Activated CD8-positive, alpha-beta T cell treated with anti-CD3 and anti-CD28 coated beads, Interleukin-2, amount 10 ng/mL, durations not matched to agents 7 days and 5 days (primary cell): ENCODE measurements at regions not wholly inside any gene's neighbourhood (a gene's known extent, or its start where the extent isn't known, plus 50 kb on each side); places are given as distances from the start of the nearest gene placed in this dataset.

Experiments used
- ATAC-seq: fragments of 150-1000 bp; cut with Tn5 transposase; one replicate; pipeline ENCODE4 v1.10.0; 2021; ENCODE audit warnings: moderate library complexity
- CTCF ChIA-PET: fragments of 350-600 bp; sonication (Branson Sonifier 250); formaldehyde crosslinking; loops from one replicate; lab custom pipeline; 2021; ENCODE audit warnings: antibody characterized with exemption; lab: Charles Lee
- POLR2A ChIA-PET: fragments of 350-600 bp; sonication (Branson Sonifier 250); formaldehyde crosslinking; loops from one replicate; lab custom pipeline; 2021; ENCODE audit warnings: antibody characterized with exemption; lab: Charles Lee
- DNase-seq: peaks from one replicate; pipeline ENCODE4 v3.0.0-alpha.2; 2020
- H3K27ac Mint-ChIP-seq: one replicate; pipeline ENCODE4 v1.8.0; 2021; ENCODE audit warnings: mild to moderate bottlenecking, mixed read lengths
- H3K27me3 Mint-ChIP-seq: one replicate; pipeline ENCODE4 v1.8.0; 2021; ENCODE audit warnings: low read depth, mixed read lengths
- H3K36me3 Mint-ChIP-seq: one replicate; pipeline ENCODE4 v1.8.0; 2021; ENCODE audit warnings: low read depth, mixed read lengths
- H3K4me1 Mint-ChIP-seq: one replicate; pipeline ENCODE4 v1.8.0; 2021; ENCODE audit warnings: low read depth, mixed read lengths
- H3K4me3 Mint-ChIP-seq: one replicate; pipeline ENCODE4 v1.8.0; 2021; ENCODE audit warnings: mild to moderate bottlenecking, mixed read lengths
- H3K9me3 Mint-ChIP-seq: one replicate; pipeline ENCODE4 v1.8.0; 2022; ENCODE audit warnings: mixed read lengths; ENCODE audit not compliant: insufficient read depth

- Mint-ChIP-seq H3K4me1 (no peaks in the 10 kb centered on the region), H3K27me3 (no peaks in the 10 kb centered on the region), H3K9me3 (peaks cover 13% of the 10 kb centered on the region), H3K4me3 (no peak overlapping the region), H3K27ac (no peak overlapping the region), H3K36me3 (no peaks in the 10 kb centered on the region)
- ChIA-PET POLR2A (no interaction called here), CTCF (no interaction called here)
- ATAC-seq = no peak
- DNase-seq = no peak
Observed at GRCh38 chr12:91817517-91817916, 328.1 kb downstream of the BTG1 start.

GRCh38 chr12:91813701-91814100 lies 331.9 kb downstream of the BTG1 start:
- H3K36me3 Mint-ChIP-seq = peaks cover 3% of the 10 kb centered on the region
- peaks cover 11% of the 10 kb centered on the region for H3K4me1 Mint-ChIP-seq
- DNase-seq (no peak), ATAC-seq (no peak)
- H3K27me3 Mint-ChIP-seq = no peaks in the 10 kb centered on the region
- POLR2A ChIA-PET = no interaction called here
- peaks cover 12% of the 10 kb centered on the region for H3K9me3 Mint-ChIP-seq
- CTCF ChIA-PET = interaction anchor here (1.1 kb wide), 2 partner anchors 35 to 397 kb away, joined by 3 read pairs; no protein-coding TSS in a partner anchor
- no peak overlapping the region for H3K27ac Mint-ChIP-seq
- H3K4me3 Mint-ChIP-seq = no peak overlapping the region

DNA sequence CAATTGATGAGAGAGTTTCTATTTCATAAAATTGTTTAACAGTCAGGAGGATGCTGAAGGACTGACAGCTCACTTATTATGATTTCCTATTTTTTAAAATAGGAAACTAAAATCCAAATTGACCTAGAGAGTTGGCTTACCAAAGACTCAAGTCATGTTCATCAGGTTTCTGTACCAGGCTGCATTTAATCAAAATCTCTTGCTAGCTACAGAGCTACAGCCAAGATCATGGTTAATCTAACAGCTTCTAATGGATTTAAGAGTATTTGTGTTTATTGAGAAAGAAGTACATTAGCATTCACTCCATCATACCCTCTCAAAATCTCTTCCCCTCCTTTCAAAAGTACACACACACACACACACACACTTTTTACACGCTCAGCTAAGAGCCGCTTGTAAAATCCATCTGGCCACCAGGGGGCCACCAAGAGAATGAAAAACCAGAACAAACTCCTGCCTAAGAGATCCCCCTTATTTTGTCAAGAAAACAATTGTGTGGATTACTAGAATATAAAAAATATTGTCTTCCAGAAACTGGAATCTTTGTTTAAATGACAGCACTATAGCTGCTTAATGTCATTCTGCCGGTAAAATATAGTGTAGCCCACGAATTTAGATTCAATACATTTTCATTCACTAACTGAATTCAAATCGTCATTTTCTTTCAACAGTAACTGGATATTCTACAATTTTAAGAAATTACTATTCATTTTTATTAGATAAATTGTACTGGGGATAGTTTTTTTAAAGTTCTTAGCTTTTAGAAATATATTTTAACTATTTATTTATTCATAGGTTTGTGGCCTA lies 334.0 kb downstream of the BTG1 start:
- ATAC-seq (peak; percentile 44), DNase-seq (peak; percentile 72)
- H3K27ac Mint-ChIP-seq = no peak overlapping the region
- ChIA-PET POLR2A (interaction anchor here (2.3 kb wide), 1 partner anchor 333 kb away, joined by 15 read pairs; the partner anchor contains the start of gene BTG1), CTCF (interaction anchor here (0.6 to 2.7 kb wide), 61 partner anchors 9 to 837 kb away, joined by 3 to 28 read pairs (median 4); partner anchors contain the start of gene BTG1)
- peaks cover 21% of the 10 kb centered on the region for H3K9me3 Mint-ChIP-seq
- peaks cover 11% of the 10 kb centered on the region for H3K4me1 Mint-ChIP-seq
- H3K36me3 Mint-ChIP-seq = peaks cover 3% of the 10 kb centered on the region
- H3K27me3 Mint-ChIP-seq = no peaks in the 10 kb centered on the region
- no peak overlapping the region for H3K4me3 Mint-ChIP-seq

- Mint-ChIP-seq H3K4me1 (peaks cover 11% of the 10 kb centered on the region), H3K9me3 (peaks cover 26% of the 10 kb centered on the region), H3K27ac (no peak overlapping the region), H3K27me3 (no peaks in the 10 kb centered on the region), H3K36me3 (peaks cover 7% of the 10 kb centered on the region), H3K4me3 (no peak overlapping the region)
- ATAC-seq = no peak
- ChIA-PET POLR2A (interaction anchor here (2.3 kb wide), 1 partner anchor 334 kb away, joined by 15 read pairs; the partner anchor contains the start of gene BTG1), CTCF (interaction anchor here (0.6 to 2.7 kb wide), 60 partner anchors 10 to 838 kb away, joined by 3 to 28 read pairs (median 4); partner anchors contain the start of gene BTG1)
- DNase-seq = no peak
Observed at GRCh38 chr12:91810531-91811451, 334.9 kb downstream of the BTG1 start.

GRCh38 chr12:91810077-91810476 lies 335.6 kb downstream of the BTG1 start:
- ChIA-PET POLR2A (no interaction called here), CTCF (interaction anchor here (0.7 to 2.7 kb wide), 6 partner anchors 9 to 428 kb away, joined by 3 to 25 read pairs (median 13); no protein-coding TSS in a partner anchor)
- H3K9me3 Mint-ChIP-seq = peaks cover 20% of the 10 kb centered on the region
- no peak overlapping the region for H3K27ac Mint-ChIP-seq
- ATAC-seq (no peak), DNase-seq (no peak)
- H3K4me3 Mint-ChIP-seq = no peak overlapping the region
- peaks cover 14% of the 10 kb centered on the region for H3K4me1 Mint-ChIP-seq
- no peaks in the 10 kb centered on the region for H3K27me3 Mint-ChIP-seq
- peaks cover 10% of the 10 kb centered on the region for H3K36me3 Mint-ChIP-seq

DNA sequence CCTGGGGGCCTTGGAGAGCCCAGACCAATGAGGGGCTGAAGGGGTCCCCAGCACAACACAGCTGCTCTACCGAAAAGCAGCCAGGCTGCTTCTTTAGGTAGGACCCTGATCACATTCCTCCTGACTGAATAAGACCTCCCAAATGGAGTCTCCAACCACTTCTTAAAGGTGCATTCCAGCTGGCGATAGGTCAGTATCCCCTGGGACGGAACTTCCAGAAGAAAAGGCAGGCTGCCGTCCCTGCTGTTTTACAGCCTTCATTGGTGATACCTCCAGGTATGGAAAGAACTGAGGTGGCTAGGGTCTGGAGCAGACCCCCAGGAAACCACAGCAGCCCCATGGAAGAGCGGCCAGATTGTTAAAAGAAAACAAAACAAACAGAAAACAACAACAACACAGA lies 340.6 kb downstream of the BTG1 start:
- Mint-ChIP-seq H3K4me1 (peaks cover 3% of the 10 kb centered on the region), H3K27me3 (no peaks in the 10 kb centered on the region), H3K9me3 (peaks cover 21% of the 10 kb centered on the region), H3K4me3 (no peak overlapping the region), H3K27ac (no peak overlapping the region), H3K36me3 (peaks cover 7% of the 10 kb centered on the region)
- no peak for ATAC-seq
- no peak for DNase-seq
- ChIA-PET POLR2A (no interaction called here), CTCF (no interaction called here)

DNA sequence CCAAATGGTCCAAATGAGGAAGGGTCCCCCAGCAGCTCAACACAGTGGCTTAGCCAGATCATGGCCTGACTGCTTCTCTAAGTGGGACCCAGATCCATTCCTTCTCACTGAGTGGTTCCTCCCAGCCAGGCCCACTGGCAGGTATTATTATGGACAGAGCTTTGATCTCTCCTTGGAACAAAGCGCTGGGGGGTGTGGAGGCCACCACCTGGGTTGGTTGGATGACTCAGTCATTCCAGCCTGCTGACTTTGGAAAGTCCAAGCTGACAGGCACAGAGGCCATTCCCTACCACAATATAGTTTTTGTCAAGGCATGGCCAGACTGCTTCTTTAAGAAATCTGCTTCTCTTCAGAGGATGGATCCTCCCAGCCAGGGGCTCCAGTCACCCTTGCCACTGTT lies 341.1 kb downstream of the BTG1 start:
- Mint-ChIP-seq H3K4me3 (no peak overlapping the region), H3K27ac (no peak overlapping the region), H3K36me3 (peaks cover 7% of the 10 kb centered on the region), H3K4me1 (peaks cover 3% of the 10 kb centered on the region), H3K27me3 (no peaks in the 10 kb centered on the region), H3K9me3 (peaks cover 21% of the 10 kb centered on the region)
- CTCF ChIA-PET = interaction anchor here (0.9 kb wide), 1 partner anchor 131 kb away, joined by 3 read pairs; no protein-coding TSS in a partner anchor
- DNase-seq = no peak
- no peak for ATAC-seq
- POLR2A ChIA-PET = interaction anchor here (0.7 kb wide), 1 partner anchor 338 kb away, joined by 3 read pairs; no protein-coding TSS in a partner anchor

DNA sequence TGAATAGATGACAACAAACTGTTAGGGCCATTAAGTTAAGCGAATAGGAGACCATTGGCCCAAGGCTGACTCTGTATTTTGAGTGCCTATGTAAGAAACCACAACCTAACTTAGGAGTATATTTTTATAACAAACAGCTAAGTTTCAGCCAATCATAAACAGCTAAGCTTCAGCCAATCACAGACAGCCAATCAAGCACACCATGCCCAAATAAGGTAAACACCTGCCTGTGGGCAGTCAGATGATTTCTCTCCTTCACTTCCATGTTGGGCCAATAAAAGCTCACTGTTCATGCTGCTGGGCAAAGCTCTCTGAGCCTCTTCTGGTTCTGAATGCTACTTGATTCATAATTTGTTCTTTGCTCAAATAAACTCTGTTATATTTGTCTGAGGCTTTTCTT lies 344.6 kb downstream of the BTG1 start:
- ChIA-PET CTCF (interaction anchor here (3.4 kb wide), 1 partner anchor 10 kb away, joined by 17 read pairs; no protein-coding TSS in a partner anchor), POLR2A (no interaction called here)
- H3K27ac Mint-ChIP-seq = no peak overlapping the region
- no peak for DNase-seq
- peaks cover 5% of the 10 kb centered on the region for H3K36me3 Mint-ChIP-seq
- peaks cover 3% of the 10 kb centered on the region for H3K4me1 Mint-ChIP-seq
- H3K27me3 Mint-ChIP-seq = no peaks in the 10 kb centered on the region
- ATAC-seq = no peak
- H3K4me3 Mint-ChIP-seq = no peak overlapping the region
- H3K9me3 Mint-ChIP-seq = peaks cover 8% of the 10 kb centered on the region

- Mint-ChIP-seq H3K27me3 (no peaks in the 10 kb centered on the region), H3K9me3 (no peaks in the 10 kb centered on the region), H3K4me3 (no peak overlapping the region), H3K27ac (no peak overlapping the region), H3K4me1 (no peaks in the 10 kb centered on the region), H3K36me3 (no peaks in the 10 kb centered on the region)
- ChIA-PET CTCF (no interaction called here), POLR2A (no interaction called here)
- no peak for DNase-seq
- ATAC-seq = no peak
Observed at GRCh38 chr12:91793676-91794075, 352.0 kb downstream of the BTG1 start.

DNA sequence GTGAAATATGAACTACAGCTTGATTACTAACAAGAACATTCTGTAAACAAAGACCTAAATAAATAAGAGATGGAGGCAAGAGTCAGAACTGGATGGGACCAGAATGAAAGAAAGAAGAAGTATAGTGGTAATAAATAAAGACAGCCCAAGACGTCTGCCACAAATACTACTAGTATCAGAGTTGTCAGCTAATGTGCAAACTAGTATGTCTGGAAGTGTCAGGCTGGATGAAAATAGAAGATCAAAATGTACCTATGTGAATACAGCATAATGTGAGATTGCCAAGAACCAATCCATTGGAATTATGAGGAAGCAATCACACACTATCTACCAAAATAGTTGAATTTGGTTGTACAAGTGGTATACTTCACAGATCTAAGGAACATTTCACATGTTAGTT lies 353.0 kb downstream of the BTG1 start:
- DNase-seq = no peak
- Mint-ChIP-seq H3K4me1 (no peaks in the 10 kb centered on the region), H3K4me3 (no peak overlapping the region), H3K36me3 (no peaks in the 10 kb centered on the region), H3K27ac (no peak overlapping the region), H3K9me3 (no peaks in the 10 kb centered on the region), H3K27me3 (no peaks in the 10 kb centered on the region)
- ChIA-PET POLR2A (no interaction called here), CTCF (no interaction called here)
- ATAC-seq = no peak

GRCh38 chr12:91786499-91787272 lies 359.0 kb downstream of the BTG1 start:
- DNase-seq (no peak), ATAC-seq (no peak)
- H3K27me3 Mint-ChIP-seq = no peaks in the 10 kb centered on the region
- CTCF ChIA-PET = interaction anchor here (1.4 kb wide), 1 partner anchor 25 kb away, joined by 4 read pairs; no protein-coding TSS in a partner anchor
- H3K36me3 Mint-ChIP-seq = no peaks in the 10 kb centered on the region
- no peaks in the 10 kb centered on the region for H3K4me1 Mint-ChIP-seq
- no peak overlapping the region for H3K27ac Mint-ChIP-seq
- POLR2A ChIA-PET = no interaction called here
- no peaks in the 10 kb centered on the region for H3K9me3 Mint-ChIP-seq
- no peak overlapping the region for H3K4me3 Mint-ChIP-seq
